ENCODE measurements at regions not wholly inside any gene's neighbourhood (a gene's known extent, or its start where the extent isn't known, plus 50 kb on each side); places are given as distances from the start of the nearest gene placed in this dataset.
"Not testable (repeated sequence)": the region's sequence is repeated elsewhere in the genome, so short reads cannot be mapped to it uniquely, and the experiment has no call there.

DNA sequence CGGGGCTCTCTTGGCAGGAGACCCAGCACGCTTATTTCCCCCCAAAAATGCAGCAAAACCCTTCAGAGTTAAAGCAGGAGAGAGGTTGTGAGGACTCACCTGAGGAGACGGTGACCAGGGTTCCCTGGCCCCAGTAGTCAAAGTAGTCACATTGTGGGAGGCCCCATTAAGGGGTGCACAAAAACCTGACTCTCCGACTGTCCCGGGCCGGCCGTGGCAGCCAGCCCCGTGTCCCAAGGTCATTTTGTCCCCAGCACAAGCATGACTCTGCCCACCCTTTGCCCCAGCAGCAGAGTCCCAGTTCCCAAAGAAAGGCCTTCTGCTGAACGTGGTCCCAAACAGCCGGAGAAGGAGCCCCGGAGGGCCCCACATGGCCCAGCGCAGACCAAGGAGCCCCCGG is 337.7 kb downstream of the TMEM121 start:
- DNase-seq, result no peak

GRCh38 chr14:105864651-105865265 is 338.4 kb downstream of the TMEM121 start:
- no peak for DNase-seq

DNA sequence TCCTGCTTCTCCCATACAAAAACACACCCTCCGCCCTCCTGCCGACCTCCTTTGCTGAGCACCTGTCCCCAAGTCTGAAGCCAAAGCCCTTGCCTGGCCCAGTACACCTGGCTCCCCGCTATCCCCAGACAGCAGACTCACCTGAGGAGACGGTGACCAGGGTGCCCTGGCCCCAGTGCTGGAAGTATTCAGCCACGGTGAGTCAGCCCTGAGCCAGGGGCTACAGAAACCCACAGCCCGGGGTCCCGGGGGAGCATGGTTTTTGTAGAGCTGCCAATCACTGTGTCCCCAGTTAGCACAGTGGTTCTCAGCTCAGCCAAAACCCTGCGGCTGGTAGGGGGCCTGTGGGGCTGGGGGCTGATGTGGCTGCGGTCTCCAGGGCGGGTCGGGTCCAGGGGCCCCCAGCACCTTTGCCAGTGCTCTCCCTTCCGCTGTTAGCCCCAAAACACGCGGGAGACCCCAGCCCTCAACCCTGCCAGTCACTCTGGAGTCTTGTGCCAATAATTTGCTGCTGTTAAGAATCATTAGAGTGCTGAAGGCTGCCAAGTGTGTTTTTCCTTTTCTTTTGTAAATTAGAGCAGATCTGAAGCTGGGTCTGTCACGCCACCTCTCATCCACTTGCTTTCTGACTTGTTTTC is 339.0 kb downstream of the TMEM121 start:
- no peak for DNase-seq

- no peak for DNase-seq
These were observed 339.8 kb downstream of the TMEM121 start for GRCh38 chr14:105865904-105866840.

GRCh38 chr14:105866841-105867321 is 340.5 kb downstream of the TMEM121 start:
- DNase-seq, result no peak

DNA sequence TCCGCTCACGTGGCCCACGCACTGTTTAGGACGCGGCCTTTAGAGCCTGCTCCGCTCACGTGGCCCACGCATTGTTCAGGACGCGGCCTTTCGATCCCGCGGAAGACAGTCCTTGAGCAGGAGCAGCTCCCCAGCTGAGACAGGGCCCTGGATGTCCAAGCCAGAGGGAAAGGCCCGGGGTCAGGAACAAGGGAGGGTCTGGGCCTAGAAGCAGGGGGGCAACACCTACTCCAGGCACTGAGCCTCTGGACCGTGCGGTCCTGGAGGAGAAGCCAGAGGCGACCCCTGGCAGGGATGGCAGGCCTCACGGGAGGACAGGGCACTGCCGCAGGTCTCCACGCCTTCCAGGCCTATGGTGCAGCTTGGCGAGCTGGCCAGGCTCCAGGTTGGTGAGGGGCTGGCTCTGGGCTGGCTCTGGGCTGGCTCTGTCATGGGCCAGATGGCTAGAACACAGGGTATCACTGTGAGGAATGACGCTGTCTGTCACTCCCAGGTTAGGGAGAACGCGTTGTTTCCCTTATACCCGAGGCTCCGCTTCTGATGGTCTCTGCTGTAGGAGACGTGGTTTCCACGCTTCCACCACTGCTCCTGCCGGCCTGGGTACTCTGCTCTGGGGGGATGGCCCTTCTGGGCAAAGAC is 341.7 kb downstream of the TMEM121 start:
- DNase-seq, result no peak

- DNase-seq, result no peak
These were observed 345.2 kb downstream of the TMEM121 start for GRCh38 chr14:105871590-105871989.

DNA sequence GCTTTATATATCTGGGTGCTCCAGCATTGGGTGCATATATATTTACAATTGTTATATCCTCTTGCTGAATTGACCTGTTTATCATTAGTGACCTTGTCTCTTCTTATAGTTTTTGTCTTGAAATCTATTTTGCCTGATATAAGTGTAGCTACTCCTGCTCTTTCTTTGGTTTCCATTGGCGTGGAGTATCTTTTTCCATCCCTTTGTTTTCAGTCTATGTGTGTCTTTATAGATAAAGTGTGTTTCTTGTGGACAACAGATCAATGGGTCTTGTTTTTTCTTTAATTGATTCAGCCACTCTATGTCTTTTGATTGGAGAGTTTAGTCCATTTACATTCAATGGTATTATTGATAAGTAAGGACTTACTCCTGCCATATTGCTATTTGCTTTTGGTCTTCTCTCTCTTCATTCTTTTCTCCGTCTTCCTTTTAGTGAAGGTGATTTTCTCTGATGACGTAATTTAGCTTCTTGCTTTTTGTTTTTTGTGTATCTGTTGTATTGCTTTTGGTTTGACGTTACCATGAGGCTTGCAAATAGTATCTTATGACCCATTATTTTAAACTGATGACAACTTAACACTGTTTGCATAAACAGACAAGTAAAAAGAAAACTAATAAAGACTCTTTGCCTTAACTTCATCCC is 347.6 kb downstream of the TMEM121 start:
- DNase-seq, result no peak

- no peak for DNase-seq
These were observed 349.8 kb downstream of the TMEM121 start for GRCh38 chr14:105876158-105876557.

- no peak for DNase-seq
These were observed 350.4 kb downstream of the TMEM121 start for GRCh38 chr14:105876829-105877228.

- no peak for DNase-seq
These were observed 351.3 kb downstream of the TMEM121 start for GRCh38 chr14:105877645-105878044.

- DNase-seq, result no peak
These were observed 351.7 kb downstream of the TMEM121 start for GRCh38 chr14:105878125-105878524.

DNA sequence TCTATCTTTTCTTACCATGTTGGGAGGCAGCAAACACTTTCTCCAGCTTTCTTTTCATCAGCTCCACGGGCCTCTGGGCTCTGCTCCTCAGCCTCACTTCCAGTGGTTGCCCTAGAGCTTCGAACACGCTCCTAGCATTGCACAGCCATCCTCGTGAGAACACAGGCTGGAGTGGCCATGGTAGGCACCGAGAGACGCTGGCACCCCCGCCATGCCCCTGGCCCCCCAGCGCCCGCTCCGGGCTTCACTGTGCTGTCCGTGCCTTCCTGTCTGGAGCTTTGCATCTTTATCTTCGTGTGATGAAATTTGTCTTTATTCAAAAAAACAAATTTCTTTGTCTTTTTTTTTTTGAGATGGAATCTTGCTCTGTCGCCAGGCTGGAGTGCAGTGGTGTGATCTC is 352.2 kb downstream of the TMEM121 start:
- DNase-seq, result no peak

- DNase-seq, result no peak
These were observed 353.1 kb downstream of the TMEM121 start for GRCh38 chr14:105879503-105879866.

- DNase-seq, result no peak
These were observed 353.6 kb downstream of the TMEM121 start for GRCh38 chr14:105879867-105880561.

- no peak for DNase-seq
These were observed 354.2 kb downstream of the TMEM121 start for GRCh38 chr14:105880616-105881015.

DNA sequence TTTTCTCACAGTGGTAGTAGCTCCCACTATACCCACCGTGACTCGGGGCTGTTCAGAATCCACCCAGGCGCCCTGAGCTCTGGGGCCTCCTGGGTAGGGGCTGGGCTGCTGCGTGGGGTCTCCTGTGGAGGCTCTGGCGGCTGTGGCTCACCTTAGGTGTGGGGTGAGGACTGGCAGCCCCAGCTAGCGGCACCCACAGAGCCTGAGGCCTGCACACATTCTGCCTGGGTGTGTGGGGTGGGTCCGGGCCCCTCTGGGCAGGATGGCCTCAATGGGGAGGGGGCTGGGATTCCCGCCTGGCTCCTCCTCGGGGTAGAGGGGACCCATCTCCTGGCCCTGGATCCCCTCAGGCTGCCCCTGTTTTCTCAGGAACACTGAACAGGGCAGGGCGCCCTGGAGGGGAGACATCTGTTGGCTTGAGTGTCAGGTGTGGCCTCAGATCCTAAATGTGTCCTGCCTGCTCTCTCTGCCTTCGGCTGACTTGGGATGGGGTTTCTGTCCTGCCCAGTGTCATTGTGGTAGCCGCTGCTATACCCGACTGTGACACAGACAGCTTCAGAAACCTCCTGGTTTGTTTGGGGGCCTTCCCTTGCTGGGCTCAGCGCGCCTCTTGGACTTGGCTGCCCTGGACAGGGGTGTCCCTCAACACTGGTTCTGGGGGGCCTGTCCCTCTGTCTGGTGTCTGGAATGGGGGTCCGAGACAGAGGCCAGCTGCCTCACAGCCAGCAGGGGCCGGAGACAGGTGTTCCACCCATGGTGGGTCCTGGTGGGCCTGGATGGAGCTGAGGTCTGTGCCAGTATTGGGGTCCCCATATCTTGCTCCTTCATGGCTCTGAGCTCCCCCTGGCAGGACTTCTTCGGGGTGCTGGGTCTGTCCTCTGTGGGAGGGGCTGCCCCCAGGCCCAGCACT is 354.9 kb downstream of the TMEM121 start:
- no peak for DNase-seq

GRCh38 chr14:105882011-105882410 is 355.6 kb downstream of the TMEM121 start:
- DNase-seq, result not testable (repeated sequence)

DNA sequence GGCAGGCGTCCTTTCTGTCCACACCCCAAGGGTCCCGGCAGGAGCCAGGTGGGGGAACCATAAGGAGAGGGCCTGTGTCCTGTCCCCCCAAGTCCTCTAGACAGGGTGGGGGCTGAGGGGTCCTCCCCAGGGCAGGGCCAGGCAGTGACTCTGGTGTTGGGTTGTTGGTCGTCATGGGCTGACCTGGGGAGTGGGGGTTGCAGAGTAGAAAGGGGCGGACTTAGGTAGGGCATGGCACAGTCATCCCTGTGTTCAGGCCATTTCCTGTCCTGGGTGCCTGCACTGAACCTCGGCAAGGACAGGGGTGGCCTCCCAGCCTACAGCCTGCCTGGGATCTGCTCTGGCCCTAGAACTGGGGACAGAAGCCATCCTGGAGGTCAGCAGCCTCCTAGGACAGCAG is 356.2 kb downstream of the TMEM121 start:
- no peak for DNase-seq

DNA sequence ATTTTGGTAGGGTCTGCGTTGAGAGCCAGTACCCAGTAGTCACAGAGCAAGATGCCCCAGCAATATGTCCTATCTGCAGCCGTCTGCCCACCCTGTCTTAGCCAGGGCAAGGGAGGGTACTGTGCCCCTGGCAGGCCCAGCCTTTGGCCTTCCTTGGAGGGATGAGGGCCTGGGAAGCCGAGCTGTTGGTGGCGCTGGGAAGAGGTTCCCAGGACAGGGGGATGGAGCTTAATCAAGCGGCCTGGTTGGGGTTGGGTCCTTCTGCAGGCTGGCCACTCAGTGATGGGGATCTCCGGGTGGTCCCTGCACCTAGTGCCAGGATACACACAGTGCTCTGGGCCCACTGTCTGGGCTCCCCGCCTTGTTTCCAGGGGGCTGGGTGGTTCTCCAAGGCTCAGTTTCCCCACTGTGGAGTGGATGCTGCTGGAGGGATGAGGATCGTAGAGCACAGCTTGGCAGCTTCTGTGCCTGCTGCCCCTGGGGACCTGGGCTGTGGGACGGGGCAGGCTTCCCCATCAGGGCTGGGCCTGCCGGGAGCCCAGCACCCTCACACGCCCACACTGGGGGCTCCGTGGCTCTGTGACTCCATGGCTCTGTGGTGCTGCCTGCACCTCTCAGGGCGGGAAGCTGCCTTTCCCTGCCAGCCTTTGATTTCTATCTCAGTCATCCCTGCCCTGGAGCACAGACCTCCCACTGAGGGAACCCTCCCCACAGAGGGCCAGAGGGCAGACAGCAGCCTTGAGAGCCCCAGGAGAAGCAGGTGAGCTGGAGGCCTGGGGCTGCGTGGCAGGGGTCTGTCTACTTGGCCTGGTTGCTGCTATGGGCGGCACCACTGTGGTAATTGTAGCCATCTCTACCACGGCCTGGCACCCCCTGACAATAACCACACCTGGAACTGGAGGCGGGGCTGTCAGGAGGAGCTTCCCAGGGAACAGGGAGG is 357.0 kb downstream of the TMEM121 start:
- no peak for DNase-seq
